ENCODE measurements at regions not wholly inside any gene's neighbourhood (a gene's known extent, or its start where the extent isn't known, plus 50 kb on each side); places are given as distances from the start of the nearest gene placed in this dataset.

DNA sequence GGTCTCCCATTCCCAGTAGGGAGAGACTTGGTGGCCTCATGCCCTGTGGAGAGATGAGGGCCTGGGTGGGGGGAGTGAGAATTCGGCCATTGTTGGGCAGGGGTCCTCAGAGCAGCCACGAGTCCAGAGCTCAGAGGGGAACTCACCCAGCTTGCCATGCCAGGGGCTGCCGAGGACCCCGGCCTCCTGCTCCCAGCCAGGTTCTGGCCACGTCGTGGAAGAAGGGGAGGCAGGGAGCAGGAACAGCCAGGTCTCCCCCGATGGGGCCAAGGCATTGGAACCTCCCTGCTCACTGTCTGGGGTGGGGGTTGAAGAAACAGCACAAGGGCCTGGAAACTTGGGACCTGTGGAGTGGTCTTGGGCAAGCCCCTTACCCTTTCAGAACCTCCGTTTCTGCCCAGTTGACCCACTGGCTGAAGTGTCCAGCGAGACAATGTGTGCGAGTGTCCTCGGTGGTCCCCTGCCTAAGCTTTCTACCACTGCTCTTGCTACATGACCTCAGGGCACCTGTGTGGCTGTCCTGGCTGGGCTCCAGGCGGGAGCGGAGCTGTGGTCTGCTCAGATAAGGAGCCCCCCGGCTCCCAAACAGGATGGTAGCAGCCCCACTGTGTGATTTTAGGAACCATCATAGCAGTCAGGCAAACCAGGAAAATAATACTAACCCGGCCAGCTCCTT is 74.7 kb upstream of the WNT11 start:
- TF ChIP-seq GATA2 (IDR thresholded peaks at IDR 0.05; ENCODE audit: low read depth, low read length) (no peak), GATA3 (IDR thresholded peaks at IDR 0.05; ENCODE audit: low read depth, low read length) (no peak)

Measured in SH-SY5Y (cell line).